B cell (primary cell): ENCODE measurements at regions not wholly inside any gene's neighbourhood (a gene's known extent, or its start where the extent isn't known, plus 50 kb on each side); places are given as distances from the start of the nearest gene placed in this dataset.

ENCODE experiments used
- ATAC-seq: fragments of 200-7000 bp; cut with Tn5 transposase; one replicate; pipeline ENCODE4 v1.10.0; 2021; ENCODE audit warnings: low read depth, mild to moderate bottlenecking, moderate number of reproducible peaks, moderate library complexity
- CTCF ChIA-PET: fragments of 350-600 bp; sonication (Branson Sonifier 250); formaldehyde crosslinking; loops from one replicate; lab custom pipeline; 2021; ENCODE audit warnings: antibody characterized with exemption, inconsistent platforms; lab: Charles Lee
- POLR2A ChIA-PET: fragments of 350-600 bp; sonication (Branson Sonifier 250); formaldehyde crosslinking; loops from one replicate; lab custom pipeline; 2021; ENCODE audit warnings: antibody characterized with exemption; lab: Charles Lee
- DNase-seq: peaks from one replicate; pipeline ENCODE4 v3.0.0; 2013
- H2AFZ ChIP-seq: 2 replicates; pipeline ENCODE4 v1.6.1; 2012; ENCODE audit warnings: mild to moderate bottlenecking, low read depth, low read length; ENCODE audit not compliant: insufficient read depth, poor library complexity, severe bottlenecking
- H3K27ac ChIP-seq, 2 donors: 1 replicate in 1 of 2; 2 replicates in 1 of 2; pipeline ENCODE4 v1.5.1; 2012 to 2013; ENCODE audit warnings: low read length in 2 of 2, mild to moderate bottlenecking in 2 of 2, moderate library complexity in 1 of 2
- H3K27me3 ChIP-seq, 4 experiments: fragments of 200-600 bp in 1 of 4; sonication (generic) in 1 of 4; replicated peaks in 1 of 4; 1 replicate in 2 of 4; 2 replicates in 2 of 4; pipeline versions ENCODE4 v1.6.1 to v1.7.0; 2013 to 2016; ENCODE audit warnings: low read length in 3 of 4, mild to moderate bottlenecking in 2 of 4, mixed read lengths in 1 of 4, moderate library complexity in 1 of 4; ENCODE audit not compliant: insufficient read depth in 4 of 4, control insufficient read depth in 3 of 4; ENCODE audit errors: control extremely low read depth in 1 of 4
- H3K36me3 ChIP-seq, 2 experiments: replicated peaks in 1 of 2; 1 replicate in 1 of 2; 2 replicates in 1 of 2; pipeline versions ENCODE4 v1.6.1 to v1.7.1; 2013; ENCODE audit warnings: low read length in 1 of 2; ENCODE audit not compliant: insufficient read depth in 2 of 2, control insufficient read depth in 1 of 2; ENCODE audit errors: control extremely low read depth in 1 of 2, extremely low read depth in 1 of 2
- H3K4me1 ChIP-seq, 2 donors: fragments of 200-600 bp in 1 of 2; sonication (generic) in 1 of 2; 1 replicate in 1 of 2; 2 replicates in 1 of 2; pipeline versions ENCODE4 v1.5.1 to v1.6.1; 2013 to 2017; ENCODE audit warnings: low read length in 2 of 2; ENCODE audit not compliant: control insufficient read depth in 2 of 2, insufficient read depth in 2 of 2
- H3K4me2 ChIP-seq: replicated peaks from 2 replicates; pipeline ENCODE3; 2012; ENCODE audit warnings: mild to moderate bottlenecking, low read depth, low read length; ENCODE audit not compliant: poor library complexity, severe bottlenecking
- H3K4me3 ChIP-seq, 5 experiments: fragments of 200-600 bp in 1 of 5; sonication (generic) in 1 of 5; 1 replicate in 3 of 5; 2 replicates in 2 of 5; pipeline versions ENCODE4 v1.5.1 to v1.7.0; 2011 to 2016; ENCODE audit warnings: low read length in 4 of 5, mild to moderate bottlenecking in 4 of 5, low read depth in 2 of 5, control low read depth in 1 of 5, moderate library complexity in 1 of 5; ENCODE audit not compliant: insufficient read depth in 1 of 5; ENCODE audit errors: control extremely low read depth in 1 of 5, extremely low read depth in 1 of 5
- H3K79me2 ChIP-seq: fragments of 200-600 bp; sonication (generic); one replicate; pipeline ENCODE4 v1.6.0; 2016; ENCODE audit warnings: low read length; ENCODE audit not compliant: control insufficient read depth, insufficient read depth
- H3K9ac ChIP-seq: fragments of 200-600 bp; sonication (generic); 2 replicates; pipeline ENCODE4 v1.6.1; 2017; ENCODE audit warnings: mild to moderate bottlenecking, low read length, moderate library complexity
- H3K9me3 ChIP-seq, 3 donors: one replicate each; pipeline versions ENCODE4 v1.6.1 to v1.7.1; 2013; ENCODE audit warnings: low read length in 2 of 3; ENCODE audit not compliant: control insufficient read depth in 2 of 3, insufficient read depth in 1 of 3; ENCODE audit errors: control extremely low read depth in 1 of 3
- H4K20me1 ChIP-seq: 2 replicates; pipeline ENCODE4 v1.6.0; 2012; ENCODE audit warnings: mild to moderate bottlenecking, low read length; ENCODE audit not compliant: insufficient read depth, control insufficient read depth, poor library complexity, severe bottlenecking
- H3K27ac Mint-ChIP-seq: one replicate; pipeline ENCODE4 v1.8.0; 2021; ENCODE audit warnings: mixed read lengths
- H3K27me3 Mint-ChIP-seq: one replicate; pipeline ENCODE4 v1.8.0; 2021; ENCODE audit warnings: mixed read lengths
- H3K4me1 Mint-ChIP-seq: one replicate; pipeline ENCODE4 v1.8.0; 2021; ENCODE audit warnings: mixed read lengths
- H3K4me3 Mint-ChIP-seq: one replicate; pipeline ENCODE4 v1.8.0; 2021; ENCODE audit warnings: mixed read lengths
- H3K9me3 Mint-ChIP-seq: one replicate; pipeline ENCODE4 v1.8.0; 2022; ENCODE audit warnings: mixed read lengths; ENCODE audit not compliant: insufficient read depth
- EZH2 ChIP-seq: IDR thresholded peaks from 2 replicates; pipeline ENCODE4 v1.6.1; 2012; ENCODE audit warnings: borderline replicate concordance, low read depth, mild to moderate bottlenecking, moderate library complexity, low read length; ENCODE audit not compliant: insufficient read depth, poor library complexity, severe bottlenecking
- WGBS: methylation state at CpG from one replicate; pipeline ENCODE4 v1.1.5; 2013; ENCODE audit warnings: missing lambda C conversion rate; ENCODE audit not compliant: insufficient coverage; 5-methylcytosine and 5-hydroxymethylcytosine counted together
- intact Hi-C: fragments of 100-400 bp; cut with micrococcal nuclease; formaldehyde crosslinking; loops from one replicate; pipeline ENCODE4 v1.10.0; 2022
- TF ChIP-seq, protein P1 (sequence below): fragments of 200-600 bp; IDR thresholded peaks from one replicate; pipeline ENCODE4 v1.8.0; 2022; ENCODE audit warnings: antibody characterized with exemption, mild to moderate bottlenecking

DNA sequence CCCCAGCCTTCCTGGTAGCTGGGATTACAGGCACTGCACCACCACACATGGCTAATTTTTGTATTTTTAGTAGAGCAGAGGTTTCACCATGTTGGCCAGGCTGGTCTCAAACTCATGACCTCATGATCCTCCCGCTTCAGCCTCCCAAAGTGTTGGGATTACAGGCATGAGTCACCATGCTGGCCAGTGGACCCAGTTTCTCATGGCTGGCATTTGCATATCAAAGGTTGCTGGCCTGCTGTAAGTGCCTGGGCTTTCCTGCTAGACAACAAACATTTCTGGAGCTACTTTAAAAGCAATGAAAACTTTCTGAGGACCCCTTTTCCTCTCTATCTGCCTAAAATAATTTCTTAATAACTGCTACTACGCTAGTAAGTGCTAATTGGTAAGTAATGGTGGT lies 228.2 kb downstream of the PCDH10 start:
- Histone ChIP-seq H4K20me1 (no peaks in the 10 kb centered on the region), H3K36me3 (no peaks in the 10 kb centered on the region), H3K27ac (no peak overlapping the region), H3K79me2 (no peaks in the 10 kb centered on the region), H3K4me3 (no peak overlapping the region), H3K27me3 (no peaks in the 10 kb centered on the region), H3K9me3 (peaks cover 0 to 12% (median 0%) of the 10 kb centered on the region in 3 donors), H2AFZ (no peak overlapping the region), H3K9ac (no peak overlapping the region), H3K4me1 (no peaks in the 10 kb centered on the region), H3K4me2 (no peak overlapping the region)
- ATAC-seq = no peak
- Mint-ChIP-seq H3K27me3 (no peaks in the 10 kb centered on the region), H3K4me3 (no peak overlapping the region), H3K9me3 (peaks cover 5% of the 10 kb centered on the region), H3K4me1 (no peaks in the 10 kb centered on the region), H3K27ac (no peak overlapping the region)
- intact Hi-C loops = no loop called here
- WGBS = 100% methylated on average over 1 of the region's 2 CpGs
- no peak for TF ChIP-seq EZH2
- TF ChIP-seq, protein P1, sequence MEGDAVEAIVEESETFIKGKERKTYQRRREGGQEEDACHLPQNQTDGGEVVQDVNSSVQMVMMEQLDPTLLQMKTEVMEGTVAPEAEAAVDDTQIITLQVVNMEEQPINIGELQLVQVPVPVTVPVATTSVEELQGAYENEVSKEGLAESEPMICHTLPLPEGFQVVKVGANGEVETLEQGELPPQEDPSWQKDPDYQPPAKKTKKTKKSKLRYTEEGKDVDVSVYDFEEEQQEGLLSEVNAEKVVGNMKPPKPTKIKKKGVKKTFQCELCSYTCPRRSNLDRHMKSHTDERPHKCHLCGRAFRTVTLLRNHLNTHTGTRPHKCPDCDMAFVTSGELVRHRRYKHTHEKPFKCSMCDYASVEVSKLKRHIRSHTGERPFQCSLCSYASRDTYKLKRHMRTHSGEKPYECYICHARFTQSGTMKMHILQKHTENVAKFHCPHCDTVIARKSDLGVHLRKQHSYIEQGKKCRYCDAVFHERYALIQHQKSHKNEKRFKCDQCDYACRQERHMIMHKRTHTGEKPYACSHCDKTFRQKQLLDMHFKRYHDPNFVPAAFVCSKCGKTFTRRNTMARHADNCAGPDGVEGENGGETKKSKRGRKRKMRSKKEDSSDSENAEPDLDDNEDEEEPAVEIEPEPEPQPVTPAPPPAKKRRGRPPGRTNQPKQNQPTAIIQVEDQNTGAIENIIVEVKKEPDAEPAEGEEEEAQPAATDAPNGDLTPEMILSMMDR = no peak
- no peak for DNase-seq
- CTCF ChIA-PET = no interaction called here
- POLR2A ChIA-PET = no interaction called here

DNA sequence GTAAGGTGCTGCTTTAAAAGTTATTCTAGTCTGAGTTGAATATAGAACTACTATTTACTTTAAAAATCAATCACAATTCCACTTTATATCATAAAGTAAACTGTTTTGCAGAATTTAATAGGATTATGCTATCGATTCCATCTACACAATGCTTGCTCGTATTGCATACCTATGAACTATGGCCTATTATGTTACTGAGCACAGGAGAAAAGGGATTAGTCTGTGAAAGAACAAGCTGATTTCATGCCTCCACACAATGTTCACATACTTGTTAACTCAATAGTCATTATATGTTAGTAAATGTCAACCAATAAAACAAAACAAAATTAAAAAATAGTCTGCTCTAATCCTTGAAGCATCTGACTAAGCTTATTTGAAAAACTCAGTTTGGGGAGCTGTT lies 223.6 kb downstream of the PCDH10 start:
- Histone ChIP-seq H3K36me3 (no peaks in the 10 kb centered on the region), H3K4me1 (no peaks in the 10 kb centered on the region), H2AFZ (no peak overlapping the region), H3K27ac (no peak overlapping the region), H3K9me3 (peaks cover 0 to 5% (median 0%) of the 10 kb centered on the region in 3 donors), H4K20me1 (no peaks in the 10 kb centered on the region), H3K4me3 (no peak overlapping the region), H3K4me2 (no peak overlapping the region), H3K27me3 (no peaks in the 10 kb centered on the region), H3K79me2 (no peaks in the 10 kb centered on the region), H3K9ac (no peak overlapping the region)
- no CpG with 5 or more reads among the region's 2 CpGs for WGBS
- no peak overlapping the region for H3K4me3 Mint-ChIP-seq
- TF ChIP-seq, protein P1 = no peak
- no peak for ATAC-seq
- H3K27ac Mint-ChIP-seq = no peak overlapping the region
- peaks cover 5% of the 10 kb centered on the region for H3K9me3 Mint-ChIP-seq
- H3K4me1 Mint-ChIP-seq = no peaks in the 10 kb centered on the region
- no peak for DNase-seq
- no peaks in the 10 kb centered on the region for H3K27me3 Mint-ChIP-seq
- POLR2A ChIA-PET = no interaction called here
- CTCF ChIA-PET = no interaction called here
- intact Hi-C loops = no loop called here
